Lower leg skin (tissue), 4 donors: ENCODE measurements at regions not wholly inside any gene's neighbourhood (a gene's known extent, or its start where the extent isn't known, plus 50 kb on each side); places are given as distances from the start of the nearest gene placed in this dataset.

Experiments used
- DNase-seq, 2 donors: peaks; one replicate each; pipeline ENCODE4 v3.0.0-alpha.2; 2019; ENCODE audit warnings: low spot score in 2 of 2
- H3K4me3 ChIP-seq: fragments of 200-600 bp; sonication (generic); 2 replicates; pipeline ENCODE4 v1.5.1; 2017; ENCODE audit warnings: mild to moderate bottlenecking, low read depth; ENCODE audit not compliant: poor library complexity, severe bottlenecking
- CTCF ChIP-seq, 3 donors: fragments of 450-650 bp; IDR thresholded peaks; one replicate each; pipeline ENCODE4 v1.5.1; 2016; ENCODE audit warnings: antibody characterized with exemption in 3 of 3, mild to moderate bottlenecking in 3 of 3, moderate library complexity in 2 of 3
- POLR2A ChIP-seq, 2 donors: fragments of 450-650 bp; IDR thresholded peaks; one replicate each; pipeline ENCODE4 v1.6.1; 2016 to 2017; ENCODE audit warnings: antibody characterized with exemption in 2 of 2, mild to moderate bottlenecking in 1 of 2, moderate library complexity in 1 of 2
- WGBS, 2 donors: methylation state at CpG; one replicate each; pipeline ENCODE4 v1.1.5; 2018; 5-methylcytosine and 5-hydroxymethylcytosine counted together
- intact Hi-C: fragments of 100-400 bp; cut with DNase I; formaldehyde crosslinking; loops from one replicate; pipeline ENCODE4 v1.15.0; 2023; ENCODE audit warnings: low total_unique reads

GRCh38 chr13:27338816-27339215 lies 68.2 kb downstream of the RASL11A start:
- H3K4me3 ChIP-seq = no peak overlapping the region
- WGBS, 2 donors = 66 to 69% methylated on average over 8 of the region's 8 CpGs
- intact Hi-C loops = no loop called here
- no peak for DNase-seq
- no peak for TF ChIP-seq POLR2A (IDR thresholded peaks at IDR 0.05)
- no peak for TF ChIP-seq CTCF (IDR thresholded peaks at IDR 0.05)

- intact Hi-C loops = no loop called here
- DNase-seq = no peak
- TF ChIP-seq POLR2A (IDR thresholded peaks at IDR 0.05) (no peak), CTCF (IDR thresholded peaks at IDR 0.05) (no peak)
- 16 to 21% methylated on average over 6 of the region's 6 CpGs for WGBS, 2 donors
- no peak overlapping the region for H3K4me3 ChIP-seq
Measured at GRCh38 chr13:27339299-27339698, 68.7 kb downstream of the RASL11A start.

- intact Hi-C loops = no loop called here
- H3K4me3 ChIP-seq = no peak overlapping the region
- no peak for DNase-seq
- 30 to 33% methylated on average over 6 of the region's 6 CpGs for WGBS, 2 donors
- TF ChIP-seq POLR2A (IDR thresholded peaks at IDR 0.05) (no peak), CTCF (IDR thresholded peaks at IDR 0.05) (no peak)
Measured at GRCh38 chr13:27341616-27342015, 71.0 kb downstream of the RASL11A start.

GRCh38 chr13:27347211-27347772 lies 76.7 kb downstream of the RASL11A start:
- 46 to 49% methylated on average over 13 of the region's 13 CpGs for WGBS, 2 donors

GRCh38 chr13:27348461-27348860 lies 76.0 kb upstream of the GTF3A start:
- intact Hi-C loops = no loop called here

More at GRCh38 chr13:27347211-27347772, 76.7 kb downstream of the RASL11A start:
- TF ChIP-seq CTCF (IDR thresholded peaks at IDR 0.05) (no peak), POLR2A (IDR thresholded peaks at IDR 0.05) (no peak)
- DNase-seq = no peak
- intact Hi-C loops = no loop called here
- H3K4me3 ChIP-seq = no peak overlapping the region

More at GRCh38 chr13:27348461-27348860, 76.0 kb upstream of the GTF3A start:
- no peak overlapping the region for H3K4me3 ChIP-seq
- 53 to 56% methylated on average over 6 of the region's 6 CpGs for WGBS, 2 donors
- no peak for TF ChIP-seq POLR2A (IDR thresholded peaks at IDR 0.05)
- no peak for TF ChIP-seq CTCF (IDR thresholded peaks at IDR 0.05)
- no peak for DNase-seq
